ENCODE measurements at regions not wholly inside any gene's neighbourhood (a gene's known extent, or its start where the extent isn't known, plus 50 kb on each side); places are given as distances from the start of the nearest gene placed in this dataset.

DNA sequence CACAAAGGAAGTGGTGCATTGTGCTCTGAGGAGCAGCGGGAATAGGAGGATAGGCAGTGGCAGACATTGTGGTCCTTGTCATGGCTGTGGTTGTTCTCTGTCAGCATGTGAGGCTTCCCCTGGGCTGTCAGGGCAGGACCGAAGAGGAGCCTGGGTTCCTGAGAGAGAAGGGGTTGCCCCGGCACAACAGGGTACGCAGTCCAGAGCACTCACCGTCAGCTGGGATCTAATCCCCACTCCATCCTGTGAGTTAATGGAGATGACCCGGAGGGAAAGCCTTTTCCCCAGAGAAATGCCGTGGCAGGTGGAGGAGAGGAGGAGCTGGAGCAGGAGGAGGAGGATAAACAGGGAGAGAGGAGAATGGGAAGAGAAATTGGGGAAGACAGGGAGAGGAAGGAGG, 396.7 kb upstream of the HS6ST1 start:
- no peaks in the 10 kb centered on the region for H3K4me1 ChIP-seq
- H3K27ac Mint-ChIP-seq = peak overlapping the region; percentile 94
- no peak overlapping the region for H3K4me3 ChIP-seq
- TF ChIP-seq, protein P1, sequence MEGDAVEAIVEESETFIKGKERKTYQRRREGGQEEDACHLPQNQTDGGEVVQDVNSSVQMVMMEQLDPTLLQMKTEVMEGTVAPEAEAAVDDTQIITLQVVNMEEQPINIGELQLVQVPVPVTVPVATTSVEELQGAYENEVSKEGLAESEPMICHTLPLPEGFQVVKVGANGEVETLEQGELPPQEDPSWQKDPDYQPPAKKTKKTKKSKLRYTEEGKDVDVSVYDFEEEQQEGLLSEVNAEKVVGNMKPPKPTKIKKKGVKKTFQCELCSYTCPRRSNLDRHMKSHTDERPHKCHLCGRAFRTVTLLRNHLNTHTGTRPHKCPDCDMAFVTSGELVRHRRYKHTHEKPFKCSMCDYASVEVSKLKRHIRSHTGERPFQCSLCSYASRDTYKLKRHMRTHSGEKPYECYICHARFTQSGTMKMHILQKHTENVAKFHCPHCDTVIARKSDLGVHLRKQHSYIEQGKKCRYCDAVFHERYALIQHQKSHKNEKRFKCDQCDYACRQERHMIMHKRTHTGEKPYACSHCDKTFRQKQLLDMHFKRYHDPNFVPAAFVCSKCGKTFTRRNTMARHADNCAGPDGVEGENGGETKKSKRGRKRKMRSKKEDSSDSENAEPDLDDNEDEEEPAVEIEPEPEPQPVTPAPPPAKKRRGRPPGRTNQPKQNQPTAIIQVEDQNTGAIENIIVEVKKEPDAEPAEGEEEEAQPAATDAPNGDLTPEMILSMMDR (IDR thresholded peaks at IDR 0.05) = no peak
- TF ChIP-seq EZH2 (IDR thresholded peaks at IDR 0.05) (no peak), EZH2phosphoT487 (IDR thresholded peaks at IDR 0.05) (no peak)
- no peak overlapping the region for H3K4me2 ChIP-seq
- H3K36me3 Mint-ChIP-seq = no peaks in the 10 kb centered on the region
- no peaks in the 10 kb centered on the region for H3F3A ChIP-seq (ENCODE audit: low read depth)
- no peak overlapping the region for H3K4me3 Mint-ChIP-seq
- H3K9me3 ChIP-seq (ENCODE audit: low read depth) = no peaks in the 10 kb centered on the region
- H3K79me2 ChIP-seq (ENCODE audit: low read depth) = no peaks in the 10 kb centered on the region
- peak overlapping the region; percentile 31 for H2AFZ ChIP-seq (replicated peaks)
- H3K27ac ChIP-seq = no peak overlapping the region
- DNase-seq (ENCODE audit: low spot score) = no peak
- no peaks in the 10 kb centered on the region for H3K27me3 ChIP-seq
- H3K36me3 ChIP-seq = no peaks in the 10 kb centered on the region
- H3K4me1 Mint-ChIP-seq = peaks cover 8% of the 10 kb centered on the region
- no peak overlapping the region for H3K9ac ChIP-seq
- H4K20me1 ChIP-seq (ENCODE audit: low read depth) = no peaks in the 10 kb centered on the region
- H3K27me3 Mint-ChIP-seq (ENCODE audit: insufficient read depth, low read depth) = peaks cover 5% of the 10 kb centered on the region
- H3K9me3 Mint-ChIP-seq = peaks cover 9% of the 10 kb centered on the region

DNA sequence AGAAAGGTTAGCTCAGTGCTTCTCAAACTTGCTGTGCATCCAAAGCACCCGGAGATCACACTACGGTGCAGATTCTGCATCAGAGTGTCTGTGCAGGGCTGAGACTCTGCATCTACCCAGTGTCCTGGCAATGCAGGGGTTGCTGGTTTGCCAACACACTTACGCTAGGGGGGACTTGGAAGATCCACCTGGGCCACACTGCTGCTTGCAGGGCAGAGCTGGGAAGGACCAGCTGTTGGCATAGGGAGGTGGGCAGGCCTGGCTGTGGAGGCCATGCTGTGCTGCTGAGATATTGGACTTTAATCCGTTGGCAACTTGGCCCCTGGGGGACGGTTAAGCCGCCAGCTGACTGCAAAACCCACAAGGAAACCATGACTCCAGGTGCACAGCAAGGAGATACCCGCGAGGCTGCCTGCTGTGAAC, 397.6 kb upstream of the HS6ST1 start:
- Histone ChIP-seq H3K4me3 (no peak overlapping the region), H3K27me3 (no peaks in the 10 kb centered on the region), H3K79me2 (ENCODE audit: low read depth) (no peaks in the 10 kb centered on the region), H3K9me3 (ENCODE audit: low read depth) (no peaks in the 10 kb centered on the region), H3K27ac (no peak overlapping the region), H3K9ac (no peak overlapping the region), H4K20me1 (ENCODE audit: low read depth) (no peaks in the 10 kb centered on the region), H3K4me2 (no peak overlapping the region), H3K4me1 (no peaks in the 10 kb centered on the region), H3K36me3 (no peaks in the 10 kb centered on the region), H3F3A (ENCODE audit: low read depth) (no peaks in the 10 kb centered on the region), H2AFZ (replicated peaks) (no peak overlapping the region)
- no peak for DNase-seq (ENCODE audit: low spot score)
- no peaks in the 10 kb centered on the region for H3K36me3 Mint-ChIP-seq
- peaks cover 5% of the 10 kb centered on the region for H3K27me3 Mint-ChIP-seq (ENCODE audit: insufficient read depth, low read depth)
- peaks cover 8% of the 10 kb centered on the region for H3K4me1 Mint-ChIP-seq
- TF ChIP-seq EZH2 (IDR thresholded peaks at IDR 0.05) = no peak
- TF ChIP-seq, protein P1 (IDR thresholded peaks at IDR 0.05) = no peak
- TF ChIP-seq EZH2phosphoT487 (IDR thresholded peaks at IDR 0.05) = no peak
- H3K27ac Mint-ChIP-seq = no peak overlapping the region
- peaks cover 11% of the 10 kb centered on the region for H3K9me3 Mint-ChIP-seq
- H3K4me3 Mint-ChIP-seq = no peak overlapping the region

DNA sequence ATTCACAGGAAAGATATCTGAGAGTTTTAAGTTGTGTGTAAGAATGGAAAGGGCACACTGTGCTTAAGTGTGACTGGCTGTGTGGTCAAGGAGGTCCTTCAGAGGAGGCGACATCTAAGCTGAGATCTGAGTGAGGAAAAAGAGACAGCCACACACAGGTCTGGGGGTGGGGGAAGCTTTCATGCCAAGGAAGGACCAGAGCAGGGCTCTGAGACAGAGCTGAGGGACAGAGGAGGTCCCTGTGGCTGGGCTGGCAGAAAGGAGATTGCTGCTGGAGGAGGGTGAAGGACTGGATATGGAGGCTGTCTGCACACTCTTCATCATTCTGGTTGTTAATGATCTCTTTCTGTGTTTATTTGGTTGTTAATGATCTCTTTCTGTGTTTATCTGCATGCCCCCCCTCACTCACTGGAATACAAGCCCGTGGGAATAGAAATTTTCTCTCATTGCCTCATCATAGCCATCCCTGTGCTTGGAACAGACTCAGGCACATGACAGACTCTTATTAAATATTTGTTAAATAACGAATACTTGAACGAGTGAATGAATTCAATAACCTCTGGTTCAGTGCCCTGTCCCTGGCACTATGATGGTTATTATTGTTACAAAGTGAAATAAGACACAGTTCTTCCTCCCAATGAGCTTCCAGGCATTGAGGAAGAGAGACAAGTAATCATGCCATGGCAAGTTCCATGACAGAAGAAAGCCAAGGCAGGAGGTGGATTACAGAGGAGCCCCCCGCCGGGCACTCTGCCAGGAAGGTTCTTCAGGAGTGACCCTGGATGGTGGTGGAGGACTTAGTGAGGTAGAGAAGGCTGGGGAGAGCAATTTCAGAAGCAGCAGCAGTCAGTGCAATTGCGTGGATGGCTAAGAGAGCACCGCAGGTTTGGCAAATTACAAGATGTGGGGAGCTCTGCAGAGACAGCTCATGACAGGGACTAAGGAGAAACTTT, 399.4 kb upstream of the HS6ST1 start:
- Histone ChIP-seq H3K79me2 (ENCODE audit: low read depth) (no peaks in the 10 kb centered on the region), H3K4me2 (no peak overlapping the region), H3K4me1 (peaks cover 7% of the 10 kb centered on the region), H4K20me1 (ENCODE audit: low read depth) (no peaks in the 10 kb centered on the region), H3K27ac (no peak overlapping the region), H3K4me3 (no peak overlapping the region), H3K9me3 (ENCODE audit: low read depth) (no peaks in the 10 kb centered on the region), H3K36me3 (no peaks in the 10 kb centered on the region), H3K27me3 (no peaks in the 10 kb centered on the region), H2AFZ (replicated peaks) (no peak overlapping the region), H3F3A (ENCODE audit: low read depth) (no peaks in the 10 kb centered on the region), H3K9ac (no peak overlapping the region)
- TF ChIP-seq EZH2phosphoT487 (IDR thresholded peaks at IDR 0.05) (no peak), EZH2 (IDR thresholded peaks at IDR 0.05) (no peak)
- TF ChIP-seq, protein P1 (IDR thresholded peaks at IDR 0.05) = no peak
- H3K4me1 Mint-ChIP-seq = peaks cover 9% of the 10 kb centered on the region
- no peak overlapping the region for H3K4me3 Mint-ChIP-seq
- no peaks in the 10 kb centered on the region for H3K36me3 Mint-ChIP-seq
- DNase-seq (ENCODE audit: low spot score) = no peak
- peaks cover 9% of the 10 kb centered on the region for H3K9me3 Mint-ChIP-seq
- H3K27ac Mint-ChIP-seq = no peak overlapping the region
- H3K27me3 Mint-ChIP-seq (ENCODE audit: insufficient read depth, low read depth) = peaks cover 5% of the 10 kb centered on the region

All from neural progenitor cell (in vitro differentiated cells).